Ammon's horn (tissue), 1 donor: ENCODE measurements at regions not wholly inside any gene's neighbourhood (a gene's known extent, or its start where the extent isn't known, plus 50 kb on each side); places are given as distances from the start of the nearest gene placed in this dataset.

Source experiments
- DNase-seq: peaks from one replicate; pipeline ENCODE4 v3.0.0-alpha.2; 2016; ENCODE audit warnings: low spot score

DNA sequence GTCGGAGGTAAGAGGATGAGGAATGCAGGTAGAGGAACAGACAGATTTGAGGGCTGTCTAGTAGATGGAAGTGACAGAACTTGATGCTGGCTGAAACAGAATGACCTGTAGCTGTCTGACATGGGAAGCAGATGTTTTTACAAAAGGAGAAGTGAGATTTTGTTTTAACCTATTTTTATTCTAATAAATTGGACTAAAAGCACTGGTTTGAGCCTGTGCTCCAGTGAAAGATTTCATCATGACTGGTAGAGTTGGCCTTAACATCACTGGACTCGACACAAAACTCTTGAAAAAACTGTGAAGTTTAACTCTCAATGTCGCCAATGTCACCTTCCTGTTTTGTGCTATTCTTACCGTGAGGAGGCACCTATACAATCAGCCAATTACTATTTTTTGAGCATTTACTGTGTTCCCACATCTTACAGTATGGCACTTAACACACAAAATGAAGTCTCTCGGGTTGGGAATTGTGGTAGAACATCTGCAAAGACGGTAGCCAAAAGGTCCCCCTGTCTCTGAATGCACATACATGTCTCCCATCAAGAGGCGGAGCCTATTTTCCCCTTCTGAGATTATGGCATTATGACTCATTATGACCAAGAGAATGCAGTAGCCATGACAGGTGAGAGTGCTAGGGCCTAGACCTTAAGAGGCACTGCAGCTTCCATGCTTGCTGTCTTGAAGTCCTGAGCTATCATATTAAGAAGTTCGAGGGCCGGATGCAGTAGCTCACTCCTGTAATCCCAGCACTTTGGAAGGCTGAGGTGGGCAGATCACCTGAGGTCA is 93.2 kb downstream of the FOXF2 start:
- no peak for DNase-seq

GRCh38 chr6:1485678-1486077 is 96.3 kb downstream of the FOXF2 start:
- DNase-seq: no peak

GRCh38 chr6:1486387-1486786 is 97.0 kb downstream of the FOXF2 start:
- no peak for DNase-seq

GRCh38 chr6:1487239-1487638 is 97.9 kb downstream of the FOXF2 start:
- DNase-seq: no peak

GRCh38 chr6:1491025-1491424 is 101.6 kb downstream of the FOXF2 start:
- no peak for DNase-seq

DNA sequence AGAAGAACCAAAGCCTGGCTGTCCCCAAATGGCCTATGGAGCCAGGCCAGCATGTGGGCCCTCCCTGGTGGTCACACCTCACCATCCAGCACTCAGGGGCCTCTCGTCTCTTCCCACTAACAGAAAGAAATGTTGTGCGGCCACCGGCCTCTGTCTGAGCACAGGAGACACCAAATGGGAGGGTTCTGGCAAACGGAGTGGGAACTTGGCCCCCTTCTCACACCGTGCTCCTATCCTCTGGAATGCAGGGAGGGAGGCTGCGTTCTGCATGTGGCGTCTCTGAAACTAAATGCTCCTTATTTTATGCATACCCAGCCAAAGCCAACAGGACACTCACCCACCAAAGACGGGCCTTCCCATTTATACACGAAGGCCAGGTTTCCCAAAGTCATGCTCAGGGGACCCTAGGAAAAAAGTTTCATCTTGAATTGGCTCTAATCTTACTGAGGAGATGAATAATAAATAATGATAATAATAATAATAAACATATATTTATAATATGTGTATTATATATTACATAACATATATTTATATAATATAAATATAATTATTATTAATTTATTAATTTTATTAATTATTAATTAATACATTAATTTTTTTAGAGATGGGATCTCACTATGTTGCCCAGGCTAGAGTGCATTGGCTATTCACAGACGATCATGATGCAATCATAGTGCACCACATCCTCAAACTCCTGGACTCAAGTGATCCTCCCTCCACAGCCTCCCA is 102.4 kb downstream of the FOXF2 start:
- no peak for DNase-seq

DNA sequence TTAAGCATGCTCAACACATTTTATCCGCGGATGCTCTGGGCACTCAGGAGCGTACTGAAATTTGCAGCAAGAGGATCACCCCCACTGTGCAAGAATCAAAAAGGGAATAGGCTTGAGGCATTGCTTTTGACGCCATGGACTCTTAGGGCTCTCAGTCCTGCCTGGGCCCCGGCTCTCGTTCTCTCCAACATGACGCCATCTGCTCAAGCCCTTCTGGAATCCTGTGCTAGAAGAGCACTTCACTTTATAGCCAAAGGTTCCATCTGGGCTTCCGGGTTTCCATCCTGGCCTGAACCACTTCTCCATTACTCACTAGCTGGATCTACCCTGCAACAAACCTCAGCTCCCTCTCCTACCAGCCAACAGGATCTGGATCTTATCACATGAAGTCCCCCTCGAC is 105.3 kb downstream of the FOXF2 start:
- DNase-seq: no peak

- no peak for DNase-seq
Measured at GRCh38 chr6:1495344-1495743, 106.0 kb downstream of the FOXF2 start.

DNA sequence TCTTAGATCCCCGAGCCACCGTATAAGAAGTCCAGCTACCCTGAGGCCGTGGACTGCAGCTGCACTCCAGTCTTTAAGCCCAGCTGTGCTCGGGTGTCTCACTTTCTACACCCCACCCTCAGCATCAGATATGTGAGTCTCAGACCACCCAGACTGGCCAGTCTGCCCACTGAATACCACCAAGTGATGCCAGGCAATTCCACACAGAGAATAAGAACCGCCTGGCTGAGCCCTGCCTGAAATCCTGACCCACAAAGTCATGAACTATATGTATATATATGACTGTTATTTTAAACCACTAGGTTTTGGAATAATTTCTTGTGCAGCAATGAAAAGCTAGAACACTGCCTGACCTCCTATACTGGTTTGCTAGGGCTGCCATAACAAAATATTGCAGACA is 106.7 kb downstream of the FOXF2 start:
- DNase-seq: no peak

DNA sequence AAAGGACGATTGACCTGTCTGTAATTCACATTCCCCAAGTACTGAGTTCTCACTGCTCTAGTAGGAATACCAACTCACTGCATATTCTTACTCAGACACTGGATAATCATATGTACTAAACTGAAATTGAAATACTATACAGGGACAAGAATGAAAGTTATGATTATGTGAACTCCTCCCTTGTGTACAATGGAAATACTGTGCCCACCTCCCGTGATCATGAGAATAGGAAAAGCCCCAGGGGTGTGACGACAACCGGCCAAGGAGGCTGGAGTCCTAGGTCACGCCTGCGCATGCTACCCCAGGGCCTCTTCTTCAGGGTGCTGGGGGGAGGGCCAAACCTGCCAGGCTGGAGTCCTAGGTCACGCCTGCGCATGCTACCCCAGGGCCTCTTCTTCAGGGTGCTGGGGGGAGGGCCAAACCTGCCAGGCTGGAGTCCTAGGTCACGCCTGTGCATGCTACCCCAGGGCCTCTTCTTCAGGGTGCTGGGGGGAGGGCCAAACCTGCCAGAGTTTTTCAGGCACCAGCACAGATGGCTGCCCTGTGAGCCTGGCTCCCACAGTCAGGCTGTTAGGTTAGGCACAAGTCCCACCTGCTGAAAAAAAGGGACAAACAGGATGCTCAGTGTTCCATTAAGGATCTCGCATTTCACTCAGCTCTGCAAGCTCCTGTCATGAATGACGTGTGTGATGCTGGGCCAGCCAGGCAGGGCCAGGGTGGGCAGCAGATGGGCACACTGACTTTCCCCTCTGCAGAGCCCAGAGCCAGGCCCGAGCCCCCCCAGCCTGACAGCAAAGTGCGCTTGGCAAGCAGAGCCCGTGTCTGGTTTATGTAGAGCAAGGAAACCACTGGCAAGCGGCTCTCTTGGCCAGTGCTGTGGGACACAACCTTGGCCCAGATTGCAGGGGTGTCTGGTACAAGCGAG is 107.7 kb downstream of the FOXF2 start:
- peak; percentile 25 for DNase-seq

DNA sequence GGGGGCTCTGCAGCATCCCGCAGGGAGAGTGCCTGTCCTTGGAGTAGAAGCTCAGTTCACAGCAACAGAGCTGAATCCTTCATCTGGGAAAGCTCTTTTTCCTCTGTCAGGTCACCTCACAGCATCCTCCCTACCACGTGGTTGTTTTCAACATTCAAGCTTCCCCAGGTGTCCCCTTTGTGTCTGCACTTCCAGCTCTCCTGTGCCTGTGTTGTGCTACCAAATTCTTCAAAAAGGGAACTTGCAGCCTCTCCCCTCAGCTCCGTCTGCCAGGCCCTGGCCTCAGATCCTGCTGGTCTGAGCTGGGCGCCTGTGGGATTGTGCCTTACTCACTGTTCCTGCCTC is 108.4 kb downstream of the FOXF2 start:
- no peak for DNase-seq

DNA sequence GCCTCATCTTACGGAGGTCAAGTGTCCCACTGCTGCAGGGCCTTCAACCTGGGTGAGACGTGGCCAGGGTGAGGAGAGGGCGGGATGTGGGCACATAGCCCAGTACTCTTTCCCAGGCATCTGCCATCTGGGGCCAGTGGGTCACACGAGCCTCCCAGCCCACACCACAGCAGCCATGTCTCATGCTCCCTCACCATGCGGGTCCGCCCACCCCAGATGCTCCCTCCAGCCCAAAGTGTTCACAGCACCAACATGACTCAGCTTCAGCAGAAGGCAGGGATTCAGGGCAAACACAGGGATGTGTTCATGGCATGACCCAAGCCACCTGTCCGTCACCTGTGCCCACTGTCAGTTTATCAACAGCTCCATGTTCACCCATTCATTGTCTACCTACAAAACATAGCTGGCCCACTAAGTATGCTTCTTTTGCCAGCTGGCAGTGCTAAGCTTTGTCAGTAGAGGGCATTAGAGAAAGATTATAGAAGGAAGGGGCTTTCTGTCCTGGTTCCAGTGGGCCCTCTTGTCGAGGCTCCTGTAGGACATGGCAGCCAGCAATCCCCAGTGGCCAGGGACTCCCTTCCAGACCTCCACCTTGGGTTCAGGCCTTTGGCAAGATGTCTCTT is 109.2 kb downstream of the FOXF2 start:
- DNase-seq: no peak

- DNase-seq: no peak
Measured at GRCh38 chr6:1499777-1500176, 109.9 kb upstream of the FOXC1 start.

DNA sequence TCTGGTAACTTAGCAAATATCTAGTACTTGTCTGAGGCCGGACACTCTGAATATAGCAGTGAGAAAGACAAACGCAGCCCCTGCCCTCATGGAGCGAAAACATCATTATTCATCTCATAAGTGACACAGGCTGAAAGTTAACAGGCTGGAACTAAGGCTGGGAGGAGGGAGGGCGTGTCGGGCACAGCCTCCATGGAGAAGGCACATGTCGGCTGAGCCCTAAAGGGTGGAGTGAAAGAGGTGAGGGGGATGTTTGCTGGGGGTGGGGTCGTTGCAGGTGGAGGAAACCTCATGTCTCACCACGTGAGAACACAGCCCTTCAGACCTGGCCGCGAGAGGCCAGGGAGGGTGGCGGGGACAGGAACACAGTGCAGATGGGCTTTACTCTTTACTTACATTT is 108.8 kb upstream of the FOXC1 start:
- no peak for DNase-seq

DNA sequence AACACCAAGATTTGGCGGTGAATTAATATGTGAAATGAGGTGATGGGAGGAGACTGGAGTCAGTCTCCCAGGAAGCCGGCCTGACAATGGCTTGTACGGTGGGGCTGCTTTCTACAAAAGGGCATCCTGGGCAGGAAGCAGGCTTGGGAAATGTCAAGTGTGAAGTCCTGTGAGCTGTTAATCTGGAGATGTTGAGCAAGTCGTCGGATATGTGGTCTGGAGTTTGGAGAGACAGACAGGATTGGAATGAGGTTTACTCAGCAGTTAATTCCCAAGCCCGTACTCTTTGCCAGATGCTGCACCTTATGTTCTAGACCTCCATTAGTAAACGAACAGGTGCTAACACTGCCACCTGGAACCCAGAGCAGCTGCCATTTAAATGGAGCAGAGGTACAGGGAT is 107.7 kb upstream of the FOXC1 start:
- DNase-seq: no peak

GRCh38 chr6:1503811-1504210 is 105.9 kb upstream of the FOXC1 start:
- no peak for DNase-seq

- no peak for DNase-seq
Measured at GRCh38 chr6:1504465-1504864, 105.2 kb upstream of the FOXC1 start.

DNA sequence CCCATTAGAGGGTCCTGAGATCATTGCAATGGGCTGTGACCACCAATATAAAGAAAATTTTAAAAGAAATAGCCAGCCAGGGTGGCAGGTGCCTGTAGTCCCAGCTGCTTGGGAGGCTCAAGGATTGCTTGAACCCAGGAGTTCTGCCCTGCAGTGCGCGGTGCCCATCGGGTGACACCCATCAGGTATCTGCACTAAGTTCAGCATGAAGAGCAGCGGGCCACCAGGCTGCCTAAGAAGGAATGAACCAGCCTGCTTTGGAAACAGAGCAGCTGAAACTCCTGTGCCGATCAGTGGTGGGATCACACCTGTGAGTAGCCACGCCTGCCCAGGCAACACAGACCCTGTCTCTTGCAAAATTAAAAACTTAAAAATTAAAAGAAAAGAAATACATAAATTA is 102.5 kb upstream of the FOXC1 start:
- no peak for DNase-seq

DNA sequence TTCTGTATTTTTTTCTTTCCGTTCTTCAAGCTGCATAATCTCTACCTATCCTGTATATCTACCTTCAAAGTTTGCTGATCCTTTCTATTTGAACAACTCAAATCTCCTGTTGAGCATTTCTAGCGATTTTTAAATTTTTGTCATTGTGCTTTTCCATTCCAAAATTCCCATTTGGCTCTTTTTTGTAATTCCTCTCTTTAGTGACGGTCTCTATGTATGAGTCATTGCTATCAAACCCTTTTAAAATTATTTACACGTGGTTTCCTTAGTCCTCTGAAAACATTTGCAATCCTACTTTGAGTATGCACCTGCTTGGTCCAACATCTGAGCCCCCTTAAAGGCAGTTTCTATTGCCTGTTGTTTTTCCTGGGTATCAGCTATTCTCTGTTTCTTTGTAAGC is 100.5 kb upstream of the FOXC1 start:
- no peak for DNase-seq

- DNase-seq: no peak
Measured at GRCh38 chr6:1510239-1510638, 99.5 kb upstream of the FOXC1 start.

- no peak for DNase-seq
Measured at GRCh38 chr6:1513215-1513780, 96.4 kb upstream of the FOXC1 start.

DNA sequence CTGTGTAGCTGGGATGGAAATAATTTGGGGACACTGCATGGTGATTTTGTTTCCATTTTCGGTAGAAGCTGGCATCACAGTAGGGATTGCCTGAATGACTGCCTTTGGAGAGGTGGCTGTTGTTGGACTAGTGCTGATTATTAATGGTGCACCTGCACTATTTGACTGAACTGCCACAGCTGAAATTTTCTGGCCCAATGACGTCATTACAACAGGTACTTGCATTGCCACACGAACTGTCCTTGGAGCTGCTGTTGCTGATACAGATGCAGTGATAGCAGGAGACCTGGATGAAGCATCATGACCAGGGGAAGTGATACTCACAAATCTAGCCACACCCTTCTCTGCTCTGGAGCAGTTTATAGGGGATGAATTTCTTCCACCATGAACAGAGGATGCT is 95.6 kb upstream of the FOXC1 start:
- no peak for DNase-seq
